HEK293 (cell line): ENCODE measurements at regions not wholly inside any gene's neighbourhood (a gene's known extent, or its start where the extent isn't known, plus 50 kb on each side); places are given as distances from the start of the nearest gene placed in this dataset.

ENCODE experiments used
- GLI2 ChIP-seq: fragments of 450-650 bp; formaldehyde crosslinking; IDR thresholded peaks from 2 replicates; pipeline ENCODE4; 2017; ENCODE audit warnings: missing biosample characterization, missing genetic modification characterization, low read depth, borderline replicate concordance
- TRIM28 ChIP-seq: IDR thresholded peaks from 2 replicates; pipeline ENCODE4 v1.6.1; 2011; ENCODE audit warnings: low read length, control low read depth, borderline replicate concordance
- ZBTB1 ChIP-seq: fragments of 450-650 bp; formaldehyde crosslinking; IDR thresholded peaks from 2 replicates; pipeline ENCODE4 v1.5.1; 2016; ENCODE audit warnings: missing biosample characterization, missing genetic modification characterization
- ZNF558 ChIP-seq: fragments of 450-650 bp; formaldehyde crosslinking; IDR thresholded peaks from 2 replicates; pipeline ENCODE4 v1.5.1; 2016; ENCODE audit warnings: missing biosample characterization, missing genetic modification characterization
- TF ChIP-seq, protein P1 (sequence below): fragments of 450-650 bp; formaldehyde crosslinking; IDR thresholded peaks from 2 replicates; pipeline ENCODE4 v1.5.1; 2016; ENCODE audit warnings: missing biosample characterization, missing genetic modification characterization

- no peak for TF ChIP-seq GLI2 (tag by site-specific recombination)
- no peak for TF ChIP-seq ZBTB1 (tag by site-specific recombination)
- no peak for TF ChIP-seq TRIM28
- TF ChIP-seq, protein P1, sequence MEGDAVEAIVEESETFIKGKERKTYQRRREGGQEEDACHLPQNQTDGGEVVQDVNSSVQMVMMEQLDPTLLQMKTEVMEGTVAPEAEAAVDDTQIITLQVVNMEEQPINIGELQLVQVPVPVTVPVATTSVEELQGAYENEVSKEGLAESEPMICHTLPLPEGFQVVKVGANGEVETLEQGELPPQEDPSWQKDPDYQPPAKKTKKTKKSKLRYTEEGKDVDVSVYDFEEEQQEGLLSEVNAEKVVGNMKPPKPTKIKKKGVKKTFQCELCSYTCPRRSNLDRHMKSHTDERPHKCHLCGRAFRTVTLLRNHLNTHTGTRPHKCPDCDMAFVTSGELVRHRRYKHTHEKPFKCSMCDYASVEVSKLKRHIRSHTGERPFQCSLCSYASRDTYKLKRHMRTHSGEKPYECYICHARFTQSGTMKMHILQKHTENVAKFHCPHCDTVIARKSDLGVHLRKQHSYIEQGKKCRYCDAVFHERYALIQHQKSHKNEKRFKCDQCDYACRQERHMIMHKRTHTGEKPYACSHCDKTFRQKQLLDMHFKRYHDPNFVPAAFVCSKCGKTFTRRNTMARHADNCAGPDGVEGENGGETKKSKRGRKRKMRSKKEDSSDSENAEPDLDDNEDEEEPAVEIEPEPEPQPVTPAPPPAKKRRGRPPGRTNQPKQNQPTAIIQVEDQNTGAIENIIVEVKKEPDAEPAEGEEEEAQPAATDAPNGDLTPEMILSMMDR (tag by site-specific recombination): no peak
- TF ChIP-seq ZNF558 (tag by site-specific recombination): no peak
Measured at GRCh38 chr2:156745619-156746018, 309.4 kb downstream of the GPD2 start.
